Right lobe of liver (tissue), 6 donors: ENCODE measurements at regions not wholly inside any gene's neighbourhood (a gene's known extent, or its start where the extent isn't known, plus 50 kb on each side); places are given as distances from the start of the nearest gene placed in this dataset.

Experiments used
- ATAC-seq, 4 donors: fragments of 200-7000 bp; cut with Tn5 transposase; one replicate each; pipeline ENCODE4 v1.9.1; 2020; ENCODE audit warnings: mild to moderate bottlenecking in 4 of 4, moderate library complexity in 4 of 4
- DNase-seq, 3 donors: peaks; one replicate each; pipeline ENCODE4 v3.0.0-alpha.2; 2020
- H3K27ac ChIP-seq, 3 donors: fragments of 200-600 bp; one replicate each; pipeline ENCODE4 v1.8.0; 2022
- H3K27me3 ChIP-seq, 2 donors: fragments of 200-600 bp; one replicate each; pipeline ENCODE4 v1.8.0; 2022
- H3K36me3 ChIP-seq, 4 donors: fragments of 200-600 bp; sonication (generic) in 1 of 4; one replicate each; pipeline versions ENCODE4 v1.5.1 to v1.8.0; 2017 to 2022; ENCODE audit warnings: control low read depth in 1 of 4
- H3K4me1 ChIP-seq, 4 donors: fragments of 200-600 bp; sonication (generic) in 1 of 4; one replicate each; pipeline versions ENCODE4 v1.5.1 to v1.8.0; 2017 to 2022; ENCODE audit warnings: control low read depth in 1 of 4
- H3K4me3 ChIP-seq, 3 donors: fragments of 200-600 bp; one replicate each; pipeline ENCODE4 v1.8.0; 2022
- H3K9me3 ChIP-seq, 4 donors: fragments of 200-600 bp; sonication (generic) in 1 of 4; one replicate each; pipeline versions ENCODE4 v1.5.1 to v1.8.0; 2017 to 2022; ENCODE audit warnings: control low read depth in 1 of 4
- CTCF ChIP-seq, 4 donors: fragments of 200-600 bp in 3 of 4; fragments of 450-650 bp in 1 of 4; IDR thresholded peaks; one replicate each; pipeline versions ENCODE4 v1.5.1 to v1.8.0; 2016 to 2022; ENCODE audit warnings: antibody characterized with exemption in 4 of 4, mild to moderate bottlenecking in 2 of 4
- POLR2A ChIP-seq: fragments of 450-650 bp; IDR thresholded peaks from one replicate; pipeline ENCODE4 v1.6.1; 2017; ENCODE audit warnings: antibody characterized with exemption, mild to moderate bottlenecking
- WGBS: methylation state at CpG from one replicate; pipeline ENCODE4 v1.1.6; 2018; ENCODE audit warnings: low coverage, low lambda C conversion rate; ENCODE audit not compliant: insufficient coverage; ENCODE audit errors: missing lambda C conversion rate; 5-methylcytosine and 5-hydroxymethylcytosine counted together
- intact Hi-C, 2 donors: fragments of 100-400 bp; cut with DNase I; formaldehyde crosslinking; loops; one replicate each; pipeline versions ENCODE4 v1.11.2 to v1.14.1; 2022
- donor health status: DM: no; HTN: yes; CAD: no.
- donor health status: DM: no; HTN: no; CAD: no.
- donor health status: DM: no; HTN: no; CAD: no.
- donor health status: DM: no; HTN: yes; CAD: no.
- donor health status: DM: no; HTN: yes; CAD: no.

GRCh38 chr4:83771113-83771705 lies 235.3 kb downstream of the GPAT3 start:
- DNase-seq (peak in 1 of 3 donors; percentile 36), ATAC-seq (peak; percentile 54 to 77 (median 68))
- Histone ChIP-seq H3K4me1 (no peaks in the 10 kb centered on the region), H3K36me3 (no peaks in the 10 kb centered on the region), H3K27ac (no peak overlapping the region), H3K27me3 (no peaks in the 10 kb centered on the region), H3K9me3 (no peaks in the 10 kb centered on the region), H3K4me3 (no peak overlapping the region)
- TF ChIP-seq CTCF (IDR thresholded peaks at IDR 0.05) (peak; percentile 20 to 51 (median 41)), POLR2A (no peak)
- intact Hi-C loops: no loop called here
- WGBS: 5% methylated on average over 2 of the region's 2 CpGs

GRCh38 chr4:83768146-83768545 lies 232.2 kb downstream of the GPAT3 start:
- no peaks in the 10 kb centered on the region for H3K27me3 ChIP-seq
- 50% methylated on average over 5 of the region's 5 CpGs for WGBS
- H3K36me3 ChIP-seq: no peaks in the 10 kb centered on the region
- H3K9me3 ChIP-seq: no peaks in the 10 kb centered on the region
- H3K4me3 ChIP-seq: no peak overlapping the region
- H3K4me1 ChIP-seq: no peaks in the 10 kb centered on the region
- no peak for DNase-seq
- H3K27ac ChIP-seq: no peak overlapping the region
- intact Hi-C loops: no loop called here
- ATAC-seq: no peak
- no peak for TF ChIP-seq CTCF (IDR thresholded peaks at IDR 0.05)
- no peak for TF ChIP-seq POLR2A

GRCh38 chr4:83767067-83767466 lies 231.2 kb downstream of the GPAT3 start:
- no peak for TF ChIP-seq POLR2A
- TF ChIP-seq CTCF (IDR thresholded peaks at IDR 0.05): no peak
- 89% methylated on average over 2 of the region's 2 CpGs for WGBS
- intact Hi-C loops: no loop called here

GRCh38 chr4:83759611-83760010 lies 223.7 kb downstream of the GPAT3 start:
- Histone ChIP-seq H3K9me3 (no peaks in the 10 kb centered on the region), H3K4me3 (no peak overlapping the region), H3K27me3 (no peaks in the 10 kb centered on the region), H3K4me1 (no peaks in the 10 kb centered on the region), H3K36me3 (no peaks in the 10 kb centered on the region), H3K27ac (no peak overlapping the region)
- TF ChIP-seq CTCF (IDR thresholded peaks at IDR 0.05) (no peak), POLR2A (no peak)
- DNase-seq: no peak
- intact Hi-C loops: no loop called here
- 75% methylated on average over 5 of the region's 5 CpGs for WGBS
- no peak for ATAC-seq

More at GRCh38 chr4:83767067-83767466, 231.2 kb downstream of the GPAT3 start:
- H3K4me1 ChIP-seq: no peaks in the 10 kb centered on the region
- ATAC-seq (no peak), DNase-seq (no peak)
- no peaks in the 10 kb centered on the region for H3K27me3 ChIP-seq
- no peak overlapping the region for H3K27ac ChIP-seq
- no peaks in the 10 kb centered on the region for H3K36me3 ChIP-seq
- no peaks in the 10 kb centered on the region for H3K9me3 ChIP-seq
- no peak overlapping the region for H3K4me3 ChIP-seq

- intact Hi-C loops: no loop called here
- 60% methylated on average over 1 of the region's 1 CpG for WGBS
- no peak for TF ChIP-seq CTCF (IDR thresholded peaks at IDR 0.05)
- TF ChIP-seq POLR2A: no peak
These were observed 222.4 kb downstream of the GPAT3 start for GRCh38 chr4:83758285-83758684.

More at GRCh38 chr4:83758285-83758684, 222.4 kb downstream of the GPAT3 start:
- Histone ChIP-seq H3K27me3 (no peaks in the 10 kb centered on the region), H3K9me3 (no peaks in the 10 kb centered on the region), H3K27ac (no peak overlapping the region), H3K36me3 (no peaks in the 10 kb centered on the region), H3K4me1 (no peaks in the 10 kb centered on the region), H3K4me3 (no peak overlapping the region)
- ATAC-seq: no peak
- no peak for DNase-seq
